ENCODE measurements at regions not wholly inside any gene's neighbourhood (a gene's known extent, or its start where the extent isn't known, plus 50 kb on each side); places are given as distances from the start of the nearest gene placed in this dataset.

GRCh38 chr5:117488976-117489500 is 914.4 kb upstream of the SEMA6A start:
- DNase-seq (ENCODE audit: low read depth), result no peak

GRCh38 chr5:117487556-117487955 is 912.9 kb upstream of the SEMA6A start:
- DNase-seq (ENCODE audit: low read depth), result no peak

- DNase-seq (ENCODE audit: low read depth), result no peak
These were observed 912.3 kb upstream of the SEMA6A start for GRCh38 chr5:117486879-117487391.

GRCh38 chr5:117486261-117486660 is 911.6 kb upstream of the SEMA6A start:
- no peak for DNase-seq (ENCODE audit: low read depth)

GRCh38 chr5:117475919-117476318 is 901.3 kb upstream of the SEMA6A start:
- no peak for DNase-seq (ENCODE audit: low read depth)

GRCh38 chr5:117473165-117473564 is 898.5 kb upstream of the SEMA6A start:
- DNase-seq (ENCODE audit: low read depth), result no peak

- no peak for DNase-seq (ENCODE audit: low read depth)
These were observed 889.4 kb upstream of the SEMA6A start for GRCh38 chr5:117463881-117464570.

- no peak for DNase-seq (ENCODE audit: low read depth)
These were observed 887.3 kb upstream of the SEMA6A start for GRCh38 chr5:117461966-117462365.

GRCh38 chr5:117461403-117461802 is 886.8 kb upstream of the SEMA6A start:
- no peak for DNase-seq (ENCODE audit: low read depth)

GRCh38 chr5:117457656-117458055 is 883.0 kb upstream of the SEMA6A start:
- DNase-seq (ENCODE audit: low read depth), result no peak

GRCh38 chr5:117456866-117457470 is 882.3 kb upstream of the SEMA6A start:
- DNase-seq (ENCODE audit: low read depth), result no peak

GRCh38 chr5:117455236-117456233 is 880.9 kb upstream of the SEMA6A start:
- DNase-seq (ENCODE audit: low read depth), result no peak

GRCh38 chr5:117454716-117455212 is 880.1 kb upstream of the SEMA6A start:
- DNase-seq (ENCODE audit: low read depth), result no peak

GRCh38 chr5:117436846-117437245 is 862.2 kb upstream of the SEMA6A start:
- no peak for DNase-seq (ENCODE audit: low read depth)

- no peak for DNase-seq (ENCODE audit: low read depth)
These were observed 860.6 kb upstream of the SEMA6A start for GRCh38 chr5:117435203-117435602.

- no peak for DNase-seq (ENCODE audit: low read depth)
These were observed 859.6 kb upstream of the SEMA6A start for GRCh38 chr5:117434254-117434653.

GRCh38 chr5:117433818-117434217 is 859.2 kb upstream of the SEMA6A start:
- DNase-seq (ENCODE audit: low read depth), result no peak

- no peak for DNase-seq (ENCODE audit: low read depth)
These were observed 856.5 kb upstream of the SEMA6A start for GRCh38 chr5:117431091-117431490.

GRCh38 chr5:117425163-117425562 is 850.5 kb upstream of the SEMA6A start:
- DNase-seq (ENCODE audit: low read depth), result no peak

- no peak for DNase-seq (ENCODE audit: low read depth)
These were observed 849.9 kb upstream of the SEMA6A start for GRCh38 chr5:117424559-117424958.

GRCh38 chr5:117417501-117417900 is 842.9 kb upstream of the SEMA6A start:
- no peak for DNase-seq (ENCODE audit: low read depth)

GRCh38 chr5:117414926-117415325 is 840.3 kb upstream of the SEMA6A start:
- DNase-seq (ENCODE audit: low read depth), result no peak
